ENCODE measurements at regions not wholly inside any gene's neighbourhood (a gene's known extent, or its start where the extent isn't known, plus 50 kb on each side); places are given as distances from the start of the nearest gene placed in this dataset.

DNA sequence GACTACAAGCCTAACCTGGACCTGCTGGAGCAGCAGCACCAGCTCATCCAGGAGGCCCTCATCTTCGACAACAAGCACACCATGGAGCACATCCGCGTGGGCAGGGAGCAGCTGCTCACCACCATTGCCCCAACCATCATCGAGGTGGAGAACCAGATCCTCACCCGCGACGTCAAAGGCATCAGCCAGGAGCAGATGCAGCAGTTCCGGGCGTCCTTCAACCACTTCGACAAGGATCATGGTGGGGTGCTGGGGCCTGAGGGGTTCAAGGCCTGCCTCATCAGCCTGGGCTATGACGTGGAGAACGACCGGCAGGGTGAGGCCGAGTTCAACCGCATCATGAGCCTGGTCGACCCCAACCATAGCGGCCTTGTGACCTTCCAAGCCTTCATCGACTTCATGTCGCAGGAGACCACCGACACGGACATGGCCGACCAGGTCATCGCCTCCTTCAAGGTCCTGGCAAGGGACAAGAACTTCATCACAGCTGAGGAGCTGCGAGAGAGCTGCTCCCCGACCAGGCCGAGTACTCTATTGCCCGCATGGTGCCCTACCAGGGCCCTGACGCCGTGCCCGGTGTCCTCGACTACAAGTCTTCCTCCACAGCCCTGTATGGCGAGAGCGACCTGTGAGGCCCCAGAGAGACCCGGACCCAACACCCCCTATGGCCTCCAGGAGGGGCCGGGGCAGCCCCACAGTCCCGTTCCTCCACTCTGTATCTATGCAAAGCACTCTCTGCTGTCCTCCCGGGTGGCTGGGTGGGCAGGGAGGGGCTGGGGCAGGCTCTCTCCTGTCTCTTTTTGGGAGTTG, 486.2 kb downstream of the TRAM1L1 start:
- no peak for ATAC-seq (ENCODE audit: low read depth)
- Histone ChIP-seq H2AFZ (replicated peaks; ENCODE audit: low read length, poor library complexity) (no peak overlapping the region), H3K4me3 (ENCODE audit: insufficient read depth, low read depth, low read length) (no peak overlapping the region), H3K9ac (ENCODE audit: low read depth, low read length) (no peak overlapping the region), H2BK120ac (ENCODE audit: low read depth, low read length) (no peak overlapping the region), H4K20me1 (ENCODE audit: insufficient read depth, low read length) (no peaks in the 10 kb centered on the region), H2BK15ac (ENCODE audit: low read depth, low read length) (no peak overlapping the region), H3K4ac (ENCODE audit: low read depth, low read length) (no peak overlapping the region), H3K79me1 (ENCODE audit: low read depth in 1 of 2, low read length in 2 of 2) (no peaks in the 10 kb centered on the region), H4K91ac (ENCODE audit: insufficient read depth, low read depth, low read length) (no peak overlapping the region), H3K18ac (ENCODE audit: low read depth, low read length) (no peak overlapping the region), H2AK9ac (replicated peaks; ENCODE audit: low read depth, low read length, poor library complexity) (no peak overlapping the region), H2BK20ac (ENCODE audit: low read depth, low read length) (no peak overlapping the region), H2BK5ac (ENCODE audit: low read depth, low read length, poor library complexity, severe bottlenecking) (no peak overlapping the region), H3K56ac (ENCODE audit: extremely low read depth, insufficient read depth, low read length) (no peak overlapping the region), H4K8ac (ENCODE audit: low read depth in 2 of 2, low read length in 2 of 2) (no peak overlapping the region), H3K14ac (replicated peaks; ENCODE audit: low read depth, low read length) (no peak overlapping the region), H4K5ac (ENCODE audit: low read depth, low read length) (no peak overlapping the region), H3K23ac (ENCODE audit: low read depth, low read length) (no peak overlapping the region), H3K9me3 (ENCODE audit: control insufficient read depth, insufficient read depth, low read length) (peaks cover 23% of the 10 kb centered on the region), H3K27ac (ENCODE audit: insufficient read depth, low read length) (no peak overlapping the region), H3K4me1 (ENCODE audit: control insufficient read depth, insufficient read depth, low read length) (no peaks in the 10 kb centered on the region), H3K36me3 (ENCODE audit: control insufficient read depth, insufficient read depth, low read length) (no peaks in the 10 kb centered on the region), H2AK5ac (ENCODE audit: low read depth, low read length) (no peak overlapping the region), H3K27me3 (ENCODE audit: control insufficient read depth, insufficient read depth, low read length) (no peaks in the 10 kb centered on the region), H3K9me1 (ENCODE audit: insufficient read depth, low read length) (no peaks in the 10 kb centered on the region), H3K4me2 (ENCODE audit: low read depth, low read length) (no peak overlapping the region)
- in situ Hi-C loops (cut with MboI; ENCODE audit: low sequenced_read_pairs) = no loop called here
- no TSS peak for BruUV-seq (replicated peaks)
- CTCF ChIA-PET = no interaction called here
- POLR2A ChIA-PET (ENCODE audit: unreplicated experiment) = no interaction called here
- dilution Hi-C loops (cut with HindIII; ENCODE audit: low sequenced_read_pairs, unreplicated experiment) = no loop called here
- 76% methylated on average over 7 of the region's 37 CpGs; no CpG with 5 or more reads in 1 of the 2 experiments for WGBS, 2 experiments (ENCODE audit: extremely low coverage in 2 of 2, insufficient read length in 1 of 2)
- DNase-seq = no peak
- no peak for TF ChIP-seq BHLHE40 (IDR thresholded peaks at IDR 0.05; ENCODE audit: low read depth, low read length)
- no peak for TF ChIP-seq MAFK (IDR thresholded peaks at IDR 0.05; ENCODE audit: low read depth, low read length)
- TF ChIP-seq CHD1 (IDR thresholded peaks at IDR 0.05; ENCODE audit: low read depth, low read length) = no peak
- TF ChIP-seq POLR2A (IDR thresholded peaks at IDR 0.05; ENCODE audit: low read depth, low read length) = no peak
- no peak for TF ChIP-seq NFE2L2 (IDR thresholded peaks at IDR 0.05; ENCODE audit: low read depth, low read length)
- no peak for TF ChIP-seq CEBPB (IDR thresholded peaks at IDR 0.05; ENCODE audit: low read depth, low read length)
- no peak for TF ChIP-seq FOS (IDR thresholded peaks at IDR 0.05; ENCODE audit: low read depth, low read length)
- intact Hi-C loops (cut with micrococcal nuclease) = no loop called here

All from IMR-90 (cell line).